NCI-H1417 (cell line): ENCODE measurements at regions not wholly inside any gene's neighbourhood (a gene's known extent, or its start where the extent isn't known, plus 50 kb on each side); places are given as distances from the start of the nearest gene placed in this dataset.
A peak's percentile ranks its signal among the peaks of the same experiment; 100 is the strongest.

ENCODE experiments used
- DNase-seq, 3 experiments: peaks; one replicate each; lab custom pipeline; 2025; lab: John Stamatoyannopoulos, UW

- DNase-seq, result no peak
These were observed 312.1 kb downstream of the ARRDC4 start for GRCh38 chr15:98272625-98273024.

DNA sequence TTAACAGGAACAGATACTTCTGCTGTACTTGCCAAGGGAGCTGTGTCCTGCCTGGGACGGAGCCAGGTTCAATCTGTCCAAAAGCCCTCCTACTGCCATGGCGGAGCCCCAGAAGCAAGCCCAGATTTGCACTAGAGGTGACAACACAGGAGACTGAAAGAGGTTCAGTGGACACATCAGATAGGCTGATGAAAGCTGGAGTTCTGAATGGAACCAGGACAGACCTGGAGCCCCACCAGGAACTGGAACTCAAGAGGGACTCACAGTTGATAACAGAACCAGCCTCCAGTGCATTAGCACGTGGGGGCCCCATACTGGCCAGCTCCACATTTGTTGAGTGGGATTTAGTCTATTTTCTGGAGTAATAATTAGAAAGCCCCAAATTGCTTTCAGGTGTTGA lies 315.5 kb downstream of the ARRDC4 start:
- no peak for DNase-seq

DNA sequence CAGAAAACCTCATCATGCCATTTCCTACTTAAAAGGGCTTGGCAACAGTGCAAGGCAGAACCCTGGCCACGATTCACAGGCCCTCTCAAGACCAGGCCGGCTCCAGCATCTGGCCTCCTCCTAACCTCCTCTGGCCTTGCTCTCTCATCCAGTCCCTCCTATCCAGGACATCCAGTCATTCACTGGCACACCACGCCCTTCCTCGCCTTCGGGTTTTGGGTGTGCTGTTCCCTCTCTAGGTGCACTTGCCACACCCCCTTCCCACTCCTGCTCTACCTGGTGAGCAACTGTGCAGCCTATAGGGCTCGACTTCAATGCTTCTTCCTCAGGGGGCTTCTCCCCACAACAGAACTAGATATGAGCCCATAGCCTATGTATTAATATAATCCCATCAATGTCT lies 317.1 kb downstream of the ARRDC4 start:
- no peak for DNase-seq

- DNase-seq, result peak in 2 of 3 experiments; percentile 15 to 62
These were observed 319.9 kb downstream of the ARRDC4 start for GRCh38 chr15:98280284-98280975.

- DNase-seq, result peak in 1 of 3 experiments; percentile 15
These were observed 320.6 kb downstream of the ARRDC4 start for GRCh38 chr15:98281130-98281529.

GRCh38 chr15:98282656-98283332 lies 322.3 kb downstream of the ARRDC4 start:
- no peak for DNase-seq

DNA sequence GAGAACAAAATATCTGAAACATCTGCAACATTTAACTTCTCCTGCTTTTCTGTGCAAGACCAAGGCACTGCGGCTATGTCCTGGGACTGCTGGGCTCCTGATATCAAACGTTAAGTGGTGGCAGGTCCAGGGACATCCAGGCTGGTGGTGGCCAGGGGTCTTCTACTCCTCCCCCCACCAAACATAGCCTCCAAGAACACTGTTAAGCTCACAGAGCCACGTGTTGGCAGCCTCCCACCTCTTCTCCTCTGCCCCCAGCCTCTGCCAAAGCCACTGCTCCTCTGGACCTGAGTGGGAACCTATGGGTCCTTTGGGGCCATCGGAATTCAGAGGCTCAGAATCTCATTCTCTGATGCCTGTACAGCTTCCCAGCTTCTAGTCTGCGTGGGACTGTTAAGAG lies 325.7 kb downstream of the ARRDC4 start:
- DNase-seq, result no peak

DNA sequence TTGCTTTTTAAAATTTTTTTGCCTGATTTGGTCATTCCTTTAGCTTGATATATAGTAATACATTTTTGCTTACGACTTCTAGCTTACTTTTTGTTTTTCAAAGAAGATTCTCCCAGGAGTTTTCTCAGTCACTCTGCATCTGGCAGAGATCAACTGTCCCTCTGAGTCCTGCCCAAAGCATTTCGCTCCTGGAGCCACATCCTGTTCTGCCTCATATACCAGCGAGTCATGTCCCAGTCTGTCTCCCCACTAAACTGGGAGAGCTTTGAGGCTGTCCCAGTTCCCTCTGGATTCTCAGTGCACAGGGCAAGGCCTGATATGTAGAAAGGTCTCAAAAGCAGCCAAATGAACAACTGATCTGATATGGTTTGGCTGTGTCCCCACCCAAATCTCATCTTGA lies 326.3 kb downstream of the ARRDC4 start:
- no peak for DNase-seq

DNA sequence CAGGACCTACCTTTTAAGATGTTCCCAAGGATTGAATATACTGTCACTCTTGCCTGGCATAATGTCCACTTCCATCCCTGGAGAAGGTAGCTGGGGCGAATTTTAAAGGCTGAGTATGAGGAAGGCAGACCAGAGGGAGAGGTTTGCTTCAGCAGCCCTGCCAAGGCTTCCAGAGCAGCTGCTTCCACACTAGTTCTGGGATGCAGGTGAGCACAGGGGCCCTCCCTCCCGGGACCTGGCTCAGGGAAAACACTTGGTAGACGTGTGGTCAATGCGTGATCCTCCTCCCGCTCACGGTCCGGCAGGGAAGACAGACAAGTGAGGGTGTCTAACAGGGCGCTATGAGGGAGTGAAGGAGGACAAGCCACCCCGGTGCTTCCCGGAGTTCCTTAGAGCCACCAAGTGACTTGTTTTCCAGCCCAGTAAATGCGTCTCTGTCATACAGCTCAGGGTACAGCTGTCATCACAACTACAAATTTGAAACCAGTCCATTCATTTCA lies 327.6 kb downstream of the ARRDC4 start:
- DNase-seq, result no peak

DNA sequence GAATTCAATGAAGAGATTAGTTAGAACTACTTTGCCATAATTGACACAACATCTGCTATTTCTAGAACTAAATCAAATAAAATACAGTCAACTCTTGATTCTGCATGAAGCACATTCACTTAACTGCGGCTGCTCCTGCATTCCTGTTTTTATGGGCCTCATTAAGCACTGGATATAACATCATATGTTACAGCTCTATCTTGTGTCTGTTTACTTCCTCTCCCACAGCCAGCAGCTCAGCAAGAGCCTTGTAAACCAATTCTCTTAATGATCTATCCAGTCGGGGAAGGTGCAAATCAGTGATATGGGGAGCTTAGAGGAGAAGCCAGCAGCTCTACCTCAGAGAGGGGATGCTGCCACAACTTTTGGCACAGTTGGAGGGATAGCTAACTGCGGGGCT lies 329.2 kb downstream of the ARRDC4 start:
- DNase-seq, result peak in 1 of 3 experiments; percentile 47

DNA sequence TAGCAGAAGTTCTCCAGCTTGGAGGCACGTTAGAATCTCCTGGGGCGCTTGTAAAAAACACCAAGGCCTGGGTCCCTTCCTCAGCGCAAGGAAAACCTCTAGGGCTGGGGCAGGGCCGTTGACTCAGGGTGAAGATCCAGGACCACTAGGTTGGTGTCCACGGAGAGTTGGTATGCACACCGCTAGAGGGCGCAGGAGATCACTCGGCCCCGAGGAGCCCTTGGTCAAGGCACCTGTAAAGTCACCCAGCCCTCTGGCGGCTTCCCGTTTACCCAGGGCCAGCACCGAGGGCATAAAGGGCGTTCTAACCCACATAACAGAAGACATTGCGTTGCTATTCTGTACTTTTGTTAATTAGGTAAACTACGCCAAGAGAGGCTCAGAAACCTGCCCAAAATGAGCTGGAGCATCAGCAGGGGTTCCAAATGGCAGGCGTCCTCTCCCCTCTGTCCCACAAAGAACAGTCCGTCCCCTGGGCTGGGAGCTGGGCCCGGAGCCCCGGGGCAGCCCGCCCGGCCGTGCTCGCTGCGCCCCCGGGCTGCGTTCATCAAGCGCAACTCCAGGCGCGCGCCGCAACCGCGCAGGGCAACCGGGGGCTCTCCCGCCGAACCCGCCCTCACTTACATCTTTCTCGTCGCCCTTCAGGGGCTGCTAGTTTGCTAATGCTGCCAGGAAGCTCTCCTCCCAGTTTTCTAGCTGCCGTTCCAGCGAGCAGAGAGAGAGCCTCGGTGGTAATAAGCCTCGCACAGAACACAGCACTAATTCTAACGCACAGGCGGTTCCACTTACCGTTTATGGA lies 332.1 kb downstream of the ARRDC4 start:
- peak; percentile 25 to 88 (median 79) for DNase-seq

DNA sequence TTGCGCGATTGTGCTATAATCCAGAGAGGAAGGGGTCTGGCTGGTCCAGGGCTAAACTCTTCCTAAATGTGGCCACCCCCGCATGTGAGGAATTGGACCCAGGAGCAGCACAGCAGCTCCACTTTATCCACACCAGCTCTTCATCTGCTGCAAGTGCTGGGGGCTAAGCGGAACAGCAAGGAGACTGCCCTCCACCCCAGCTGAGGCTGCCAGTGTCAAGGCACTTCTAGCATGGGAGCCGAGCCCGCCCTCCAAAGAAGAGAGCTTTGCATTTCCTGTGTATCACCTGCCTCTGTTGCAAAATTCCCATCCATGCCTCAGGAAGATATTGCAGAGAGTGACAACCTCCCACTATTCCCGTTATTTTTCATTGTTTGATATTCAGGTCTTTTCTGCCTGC lies 333.6 kb downstream of the ARRDC4 start:
- DNase-seq, result no peak

DNA sequence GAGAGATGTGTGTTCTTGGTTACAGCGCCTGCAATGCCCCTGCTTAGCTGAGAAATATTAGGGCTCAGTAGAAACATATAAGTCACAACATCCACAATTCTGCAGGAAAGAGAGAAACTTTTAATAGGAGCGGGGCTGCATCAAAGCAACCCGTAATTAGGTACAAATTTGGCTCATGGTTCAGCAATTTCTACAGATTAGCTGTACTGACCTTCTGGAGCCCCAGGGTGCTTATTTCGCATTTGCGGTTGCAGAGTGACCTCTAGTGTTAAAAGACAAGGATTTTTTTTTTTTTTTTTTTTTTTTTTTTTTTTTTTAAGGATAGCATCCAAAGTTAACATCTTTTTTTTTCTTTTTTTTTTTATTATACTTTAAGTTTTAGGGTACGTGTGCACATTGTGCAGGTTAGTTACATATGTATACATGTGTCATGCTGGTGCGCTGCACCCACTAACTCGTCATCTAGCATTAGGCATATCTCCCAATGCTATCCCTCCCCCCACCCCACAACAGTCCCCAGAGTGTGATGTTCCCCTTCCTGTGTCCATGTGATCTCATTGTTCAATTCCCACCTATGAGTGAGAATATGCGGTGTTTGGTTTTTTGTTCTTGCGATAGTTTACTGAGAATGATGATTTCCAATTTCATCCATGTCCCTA lies 334.7 kb downstream of the ARRDC4 start:
- DNase-seq, result peak; percentile 37 to 88 (median 43)

DNA sequence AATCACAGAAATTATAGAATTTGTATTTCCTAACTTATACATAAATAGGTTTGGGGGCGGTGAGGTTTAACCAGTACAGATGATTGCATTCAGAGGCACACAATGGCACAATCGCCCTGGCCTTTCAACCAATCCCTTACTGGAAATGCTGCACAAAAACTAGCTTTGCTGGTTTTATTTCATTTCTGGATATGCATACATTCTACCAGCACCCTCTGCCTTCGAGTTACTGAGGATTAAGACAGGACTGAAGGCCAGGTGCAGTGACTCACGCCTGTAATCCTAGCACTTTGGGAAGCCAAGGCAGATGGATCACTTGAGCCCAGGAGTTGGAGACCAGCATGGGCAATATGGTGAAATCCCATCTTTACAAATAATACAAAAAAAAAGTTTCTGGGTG lies 336.1 kb downstream of the ARRDC4 start:
- no peak for DNase-seq

DNA sequence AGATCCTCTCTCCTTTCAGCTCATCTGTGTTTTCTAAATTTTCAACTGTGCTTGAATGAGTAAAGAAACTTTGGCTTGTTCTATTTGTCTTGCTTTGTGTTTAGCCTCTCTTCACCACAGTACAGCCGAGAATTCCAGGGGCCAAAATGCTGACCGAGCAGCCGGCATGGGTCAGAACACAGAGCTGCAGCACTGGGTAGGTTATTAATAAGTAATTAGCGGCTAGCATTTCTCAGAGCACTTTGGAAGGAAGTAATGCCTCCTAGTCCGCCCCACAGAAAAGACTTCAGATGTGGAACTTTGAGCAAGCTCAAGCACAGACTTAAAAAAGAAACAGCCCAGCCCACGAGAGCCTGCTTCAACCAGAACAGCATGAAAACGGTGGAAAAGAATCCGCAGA lies 343.9 kb downstream of the ARRDC4 start:
- DNase-seq, result no peak

DNA sequence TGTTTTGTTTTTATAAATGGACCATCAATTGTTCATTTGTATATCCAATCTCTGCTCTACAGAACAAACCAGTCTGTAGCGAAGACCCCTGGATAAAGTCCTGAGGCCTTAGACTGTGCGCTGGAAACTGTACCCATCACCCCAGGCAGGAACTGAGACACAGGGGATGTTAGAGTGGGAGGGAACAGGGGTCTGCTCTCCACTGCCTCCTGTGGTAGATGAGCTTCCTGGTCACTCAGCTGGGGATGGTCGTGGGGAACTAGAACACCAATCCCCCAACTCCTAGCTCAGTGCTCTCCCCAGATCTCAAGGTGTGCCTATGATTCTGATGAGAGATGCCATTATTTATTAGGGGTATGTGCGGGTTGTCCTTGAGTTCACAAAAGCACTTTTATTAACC lies 340.2 kb upstream of the IGF1R start:
- DNase-seq, result no peak

- DNase-seq, result peak; percentile 78 to 94 (median 81)
These were observed 336.7 kb upstream of the IGF1R start for GRCh38 chr15:98311566-98312188.

DNA sequence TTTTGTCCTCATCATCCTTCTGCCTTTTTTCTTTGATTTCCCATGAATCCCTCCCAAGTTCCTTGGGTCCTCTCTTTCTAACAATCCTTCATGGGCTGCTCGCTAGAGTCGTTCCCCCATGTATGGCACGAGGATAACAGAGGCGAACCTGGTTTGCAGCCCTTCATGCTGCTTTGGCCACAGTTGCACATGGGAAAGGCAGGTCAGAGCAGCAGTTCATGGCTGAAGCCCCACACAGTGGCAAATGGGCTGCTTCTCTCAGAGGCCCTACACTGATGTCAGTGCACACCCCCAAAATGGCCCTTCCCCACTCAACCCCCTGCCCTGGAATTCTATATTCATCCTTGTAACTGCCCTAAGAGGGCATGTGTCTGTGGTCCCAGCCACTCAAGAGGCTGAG lies 335.4 kb upstream of the IGF1R start:
- no peak for DNase-seq

GRCh38 chr15:98315971-98316370 lies 332.4 kb upstream of the IGF1R start:
- DNase-seq, result no peak

GRCh38 chr15:98321896-98322295 lies 326.4 kb upstream of the IGF1R start:
- peak; percentile 33 to 87 (median 61) for DNase-seq

DNA sequence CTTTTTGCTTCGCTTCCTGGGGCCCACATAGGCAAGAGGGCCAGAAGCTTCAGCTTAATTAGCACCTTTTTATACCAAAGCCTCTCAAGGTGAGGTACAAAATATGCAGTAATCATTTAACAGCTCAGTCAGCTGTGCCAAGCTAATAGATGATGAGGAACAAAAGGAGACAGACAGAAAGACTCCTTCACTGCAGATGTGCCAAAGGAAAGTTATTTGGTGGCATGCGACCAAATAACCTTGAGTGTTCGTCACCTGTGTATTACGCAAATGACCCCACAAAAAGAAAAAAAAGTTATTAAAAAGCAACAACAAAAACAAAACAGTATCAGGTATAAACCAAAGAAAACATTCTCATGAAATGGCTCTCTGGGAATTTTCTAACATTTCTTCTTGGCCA lies 325.8 kb upstream of the IGF1R start:
- peak in 2 of 3 experiments; percentile 40 to 83 for DNase-seq
